ENCODE measurements at regions not wholly inside any gene's neighbourhood (a gene's known extent, or its start where the extent isn't known, plus 50 kb on each side); places are given as distances from the start of the nearest gene placed in this dataset.

DNA sequence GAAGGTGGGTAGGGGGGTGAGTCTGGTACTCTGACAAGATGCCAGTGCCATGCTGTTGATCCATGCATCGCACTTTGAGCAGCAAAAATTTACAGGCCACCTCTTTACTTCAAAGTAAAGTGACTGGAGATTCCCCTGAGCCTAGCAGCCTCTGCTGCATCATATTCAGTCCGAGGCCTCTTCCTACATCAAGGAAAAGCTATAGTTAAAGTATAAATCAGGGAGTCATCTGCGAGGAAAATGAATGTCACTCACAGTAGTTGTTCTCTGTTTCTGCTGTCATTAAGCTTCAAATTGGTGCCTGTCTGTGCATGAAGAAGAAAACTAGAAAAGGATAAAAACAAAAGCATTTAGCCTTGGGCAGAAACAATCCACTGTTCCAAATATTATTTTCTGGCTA, 706.2 kb downstream of the TBL1XR1 start:
- H3K36me3 Mint-ChIP-seq = no peaks in the 10 kb centered on the region
- no peak overlapping the region for H3K4me3 Mint-ChIP-seq
- CTCF ChIA-PET = no interaction called here
- POLR2A ChIA-PET = no interaction called here
- TF ChIP-seq PRRX2 (CRISPR knock-in tag; IDR thresholded peaks at IDR 0.05) = no peak
- TF ChIP-seq, protein P1, sequence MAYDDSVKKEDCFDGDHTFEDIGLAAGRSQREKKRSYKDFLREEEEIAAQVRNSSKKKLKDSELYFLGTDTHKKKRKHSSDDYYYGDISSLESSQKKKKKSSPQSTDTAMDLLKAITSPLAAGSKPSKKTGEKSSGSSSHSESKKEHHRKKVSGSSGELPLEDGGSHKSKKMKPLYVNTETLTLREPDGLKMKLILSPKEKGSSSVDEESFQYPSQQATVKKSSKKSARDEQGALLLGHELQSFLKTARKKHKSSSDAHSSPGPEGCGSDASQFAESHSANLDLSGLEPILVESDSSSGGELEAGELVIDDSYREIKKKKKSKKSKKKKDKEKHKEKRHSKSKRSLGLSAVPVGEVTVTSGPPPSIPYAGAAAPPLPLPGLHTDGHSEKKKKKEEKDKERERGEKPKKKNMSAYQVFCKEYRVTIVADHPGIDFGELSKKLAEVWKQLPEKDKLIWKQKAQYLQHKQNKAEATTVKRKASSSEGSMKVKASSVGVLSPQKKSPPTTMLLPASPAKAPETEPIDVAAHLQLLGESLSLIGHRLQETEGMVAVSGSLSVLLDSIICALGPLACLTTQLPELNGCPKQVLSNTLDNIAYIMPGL (CRISPR knock-in tag; IDR thresholded peaks at IDR 0.05) = no peak
- TF ChIP-seq ZNF263 (CRISPR knock-in tag; IDR thresholded peaks at IDR 0.05; ENCODE audit: low read depth) = no peak
- no peak for TF ChIP-seq ZNF219 (CRISPR knock-in tag; IDR thresholded peaks at IDR 0.05; ENCODE audit: borderline replicate concordance)
- no peak for TF ChIP-seq ZNF416 (CRISPR knock-in tag; IDR thresholded peaks at IDR 0.05)
- H3K27ac Mint-ChIP-seq = no peak overlapping the region
- ATAC-seq (no peak), DNase-seq (ENCODE audit: low spot score) (no peak)
- no peaks in the 10 kb centered on the region for H3K9me3 Mint-ChIP-seq
- H3K27me3 Mint-ChIP-seq (ENCODE audit: low read depth) = no peaks in the 10 kb centered on the region
- H3K4me1 Mint-ChIP-seq = no peaks in the 10 kb centered on the region

DNA sequence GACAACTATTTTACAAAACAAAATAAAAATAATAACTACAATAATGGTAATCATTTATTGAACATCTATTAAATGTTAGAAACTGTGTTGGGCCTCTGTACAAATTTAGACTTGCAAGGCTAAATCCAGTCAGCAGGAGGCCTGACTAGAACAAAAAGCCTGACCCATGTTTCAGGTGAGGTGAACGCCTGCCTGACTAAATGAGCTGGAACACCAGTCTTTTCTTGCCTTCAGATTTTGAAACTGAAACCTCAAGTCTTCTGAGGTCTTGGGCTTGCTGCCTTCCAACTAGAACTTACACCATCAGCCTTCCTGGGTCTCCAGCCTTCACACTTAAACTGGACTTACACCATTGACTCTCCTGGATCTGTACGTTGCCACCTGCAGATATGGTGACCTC, 706.9 kb downstream of the TBL1XR1 start:
- TF ChIP-seq TEAD4 (CRISPR knock-in tag; IDR thresholded peaks at IDR 0.05) (no peak), SMAD3 (CRISPR knock-in tag; IDR thresholded peaks at IDR 0.05; ENCODE audit: borderline replicate concordance) (no peak), SMAD4 (CRISPR knock-in tag; IDR thresholded peaks at IDR 0.05) (no peak)
- TF ChIP-seq, protein P1 (CRISPR knock-in tag; IDR thresholded peaks at IDR 0.05) = no peak
- TF ChIP-seq, protein P2, sequence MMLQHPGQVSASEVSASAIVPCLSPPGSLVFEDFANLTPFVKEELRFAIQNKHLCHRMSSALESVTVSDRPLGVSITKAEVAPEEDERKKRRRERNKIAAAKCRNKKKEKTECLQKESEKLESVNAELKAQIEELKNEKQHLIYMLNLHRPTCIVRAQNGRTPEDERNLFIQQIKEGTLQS (CRISPR knock-in tag; conservative IDR thresholded peaks at IDR 0.05) = no peak
- no peak for DNase-seq (ENCODE audit: low spot score)
- Mint-ChIP-seq H3K4me3 (no peak overlapping the region), H3K27ac (no peak overlapping the region), H3K9me3 (no peaks in the 10 kb centered on the region), H3K27me3 (ENCODE audit: low read depth) (no peaks in the 10 kb centered on the region), H3K36me3 (no peaks in the 10 kb centered on the region), H3K4me1 (no peaks in the 10 kb centered on the region)
- ATAC-seq = no peak
- ChIA-PET POLR2A (no interaction called here), CTCF (no interaction called here)

DNA sequence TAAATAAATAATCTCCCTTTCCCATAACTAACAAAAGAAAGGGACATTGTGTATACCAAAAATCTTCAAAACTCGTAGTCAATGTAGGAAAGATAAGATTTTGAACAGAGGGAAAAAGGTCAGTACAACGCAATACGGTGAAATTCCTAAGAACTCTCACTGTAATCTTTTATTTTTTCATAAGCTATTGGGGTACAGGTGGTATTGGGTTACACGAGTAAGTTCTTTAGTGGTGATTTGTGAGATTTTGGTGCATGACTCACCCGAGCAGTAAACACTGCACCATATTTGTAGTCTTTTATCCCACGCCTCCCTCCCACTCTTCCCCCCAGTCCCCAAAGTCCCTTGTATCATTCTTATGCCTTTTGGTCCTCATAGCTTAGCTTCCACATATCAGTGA, 718.0 kb downstream of the TBL1XR1 start:
- no peak for DNase-seq (ENCODE audit: low spot score)
- Mint-ChIP-seq H3K36me3 (0 out of 2 replicates have a peak, but pooled peaks cover 2% of the 10 kb centered on the region), H3K27ac (no peak overlapping the region), H3K9me3 (peaks cover 6% of the 10 kb centered on the region), H3K4me3 (no peak overlapping the region), H3K4me1 (no peaks in the 10 kb centered on the region; the same call in 1 of the 2 replicates), H3K27me3 (ENCODE audit: low read depth) (no peaks in the 10 kb centered on the region; the same call in 1 of the 2 replicates)
- ChIA-PET POLR2A (no interaction called here), CTCF (no interaction called here)
- no peak for TF ChIP-seq ZNF138 (CRISPR knock-in tag; conservative IDR thresholded peaks at IDR 0.05)
- TF ChIP-seq, protein P3, sequence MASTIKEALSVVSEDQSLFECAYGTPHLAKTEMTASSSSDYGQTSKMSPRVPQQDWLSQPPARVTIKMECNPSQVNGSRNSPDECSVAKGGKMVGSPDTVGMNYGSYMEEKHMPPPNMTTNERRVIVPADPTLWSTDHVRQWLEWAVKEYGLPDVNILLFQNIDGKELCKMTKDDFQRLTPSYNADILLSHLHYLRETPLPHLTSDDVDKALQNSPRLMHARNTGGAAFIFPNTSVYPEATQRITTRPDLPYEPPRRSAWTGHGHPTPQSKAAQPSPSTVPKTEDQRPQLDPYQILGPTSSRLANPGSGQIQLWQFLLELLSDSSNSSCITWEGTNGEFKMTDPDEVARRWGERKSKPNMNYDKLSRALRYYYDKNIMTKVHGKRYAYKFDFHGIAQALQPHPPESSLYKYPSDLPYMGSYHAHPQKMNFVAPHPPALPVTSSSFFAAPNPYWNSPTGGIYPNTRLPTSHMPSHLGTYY (CRISPR knock-in tag; IDR thresholded peaks at IDR 0.05) = no peak
- TF ChIP-seq, protein P4, sequence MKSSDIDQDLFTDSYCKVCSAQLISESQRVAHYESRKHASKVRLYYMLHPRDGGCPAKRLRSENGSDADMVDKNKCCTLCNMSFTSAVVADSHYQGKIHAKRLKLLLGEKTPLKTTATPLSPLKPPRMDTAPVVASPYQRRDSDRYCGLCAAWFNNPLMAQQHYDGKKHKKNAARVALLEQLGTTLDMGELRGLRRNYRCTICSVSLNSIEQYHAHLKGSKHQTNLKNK (CRISPR knock-in tag; IDR thresholded peaks at IDR 0.05) = no peak
- ATAC-seq = no peak

DNA sequence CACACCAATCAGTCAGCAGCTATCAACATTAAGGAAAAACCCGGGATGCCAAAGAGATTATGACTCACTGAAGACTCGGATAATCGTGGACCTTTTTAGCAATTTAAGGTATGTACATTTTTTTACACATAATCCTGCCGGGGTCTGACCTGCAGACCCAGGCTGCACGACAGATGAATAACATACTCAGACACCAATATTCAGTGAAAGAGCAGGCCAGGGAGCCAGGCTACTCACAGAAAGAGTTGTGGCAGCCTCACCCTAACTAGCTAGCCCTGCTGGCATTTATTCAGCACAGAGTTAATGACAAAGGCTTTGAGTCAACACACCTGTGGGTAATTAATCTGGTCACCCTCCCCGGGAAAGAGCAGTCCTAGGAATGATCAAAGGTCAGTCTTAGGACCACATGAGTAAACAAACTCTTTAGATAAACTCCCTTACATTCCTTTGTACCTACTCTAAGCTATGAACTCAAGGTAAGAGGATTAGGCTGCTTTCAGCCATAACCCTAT, 727.5 kb downstream of the TBL1XR1 start:
- no peak for DNase-seq (ENCODE audit: low spot score)
- ATAC-seq = no peak; the same call in 1 of the 2 replicates
- ChIA-PET CTCF (no interaction called here), POLR2A (no interaction called here)
- Mint-ChIP-seq H3K36me3 (peaks cover 12% of the 10 kb centered on the region), H3K4me3 (no peak overlapping the region), H3K9me3 (peaks cover 35% of the 10 kb centered on the region), H3K4me1 (no peaks in the 10 kb centered on the region), H3K27me3 (ENCODE audit: low read depth) (peaks cover 33% of the 10 kb centered on the region), H3K27ac (no peak overlapping the region)
- TF ChIP-seq, protein P5, sequence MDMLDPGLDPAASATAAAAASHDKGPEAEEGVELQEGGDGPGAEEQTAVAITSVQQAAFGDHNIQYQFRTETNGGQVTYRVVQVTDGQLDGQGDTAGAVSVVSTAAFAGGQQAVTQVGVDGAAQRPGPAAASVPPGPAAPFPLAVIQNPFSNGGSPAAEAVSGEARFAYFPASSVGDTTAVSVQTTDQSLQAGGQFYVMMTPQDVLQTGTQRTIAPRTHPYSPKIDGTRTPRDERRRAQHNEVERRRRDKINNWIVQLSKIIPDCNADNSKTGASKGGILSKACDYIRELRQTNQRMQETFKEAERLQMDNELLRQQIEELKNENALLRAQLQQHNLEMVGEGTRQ (CRISPR knock-in tag; IDR thresholded peaks at IDR 0.05) = no peak
- TF ChIP-seq, protein P6, sequence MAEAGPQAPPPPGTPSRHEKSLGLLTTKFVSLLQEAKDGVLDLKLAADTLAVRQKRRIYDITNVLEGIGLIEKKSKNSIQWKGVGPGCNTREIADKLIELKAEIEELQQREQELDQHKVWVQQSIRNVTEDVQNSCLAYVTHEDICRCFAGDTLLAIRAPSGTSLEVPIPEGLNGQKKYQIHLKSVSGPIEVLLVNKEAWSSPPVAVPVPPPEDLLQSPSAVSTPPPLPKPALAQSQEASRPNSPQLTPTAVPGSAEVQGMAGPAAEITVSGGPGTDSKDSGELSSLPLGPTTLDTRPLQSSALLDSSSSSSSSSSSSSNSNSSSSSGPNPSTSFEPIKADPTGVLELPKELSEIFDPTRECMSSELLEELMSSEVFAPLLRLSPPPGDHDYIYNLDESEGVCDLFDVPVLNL (CRISPR knock-in tag; IDR thresholded peaks at IDR 0.05; ENCODE audit: borderline replicate concordance, low read depth) = no peak
- TF ChIP-seq ZNF317 (CRISPR knock-in tag; IDR thresholded peaks at IDR 0.05; ENCODE audit: borderline replicate concordance, low read depth) (no peak), ZNF219 (CRISPR knock-in tag; IDR thresholded peaks at IDR 0.05; ENCODE audit: borderline replicate concordance) (no peak), SOX15 (CRISPR knock-in tag; IDR thresholded peaks at IDR 0.05) (no peak), ATF1 (CRISPR knock-in tag; IDR thresholded peaks at IDR 0.05) (no peak)
- TF ChIP-seq, protein P7, sequence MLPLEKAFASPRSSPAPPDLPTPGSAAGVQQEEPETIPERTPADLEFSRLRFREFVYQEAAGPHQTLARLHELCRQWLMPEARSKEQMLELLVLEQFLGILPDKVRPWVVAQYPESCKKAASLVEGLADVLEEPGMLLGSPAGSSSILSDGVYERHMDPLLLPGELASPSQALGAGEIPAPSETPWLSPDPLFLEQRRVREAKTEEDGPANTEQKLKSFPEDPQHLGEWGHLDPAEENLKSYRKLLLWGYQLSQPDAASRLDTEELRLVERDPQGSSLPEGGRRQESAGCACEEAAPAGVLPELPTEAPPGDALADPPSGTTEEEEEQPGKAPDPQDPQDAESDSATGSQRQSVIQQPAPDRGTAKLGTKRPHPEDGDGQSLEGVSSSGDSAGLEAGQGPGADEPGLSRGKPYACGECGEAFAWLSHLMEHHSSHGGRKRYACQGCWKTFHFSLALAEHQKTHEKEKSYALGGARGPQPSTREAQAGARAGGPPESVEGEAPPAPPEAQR (CRISPR knock-in tag; IDR thresholded peaks at IDR 0.05) = no peak
- TF ChIP-seq, protein P8, sequence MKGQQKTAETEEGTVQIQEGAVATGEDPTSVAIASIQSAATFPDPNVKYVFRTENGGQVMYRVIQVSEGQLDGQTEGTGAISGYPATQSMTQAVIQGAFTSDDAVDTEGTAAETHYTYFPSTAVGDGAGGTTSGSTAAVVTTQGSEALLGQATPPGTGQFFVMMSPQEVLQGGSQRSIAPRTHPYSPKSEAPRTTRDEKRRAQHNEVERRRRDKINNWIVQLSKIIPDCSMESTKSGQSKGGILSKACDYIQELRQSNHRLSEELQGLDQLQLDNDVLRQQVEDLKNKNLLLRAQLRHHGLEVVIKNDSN (CRISPR knock-in tag; IDR thresholded peaks at IDR 0.05) = no peak

All from WTC11 (cell line).